H9 (cell line): ENCODE measurements at regions not wholly inside any gene's neighbourhood (a gene's known extent, or its start where the extent isn't known, plus 50 kb on each side); places are given as distances from the start of the nearest gene placed in this dataset.

Experiments used
- DNase-seq: peaks from one replicate; pipeline ENCODE4 v3.0.0-alpha.2; 2017
- H2AFZ ChIP-seq: one replicate; pipeline ENCODE4 v1.6.1; 2013; ENCODE audit warnings: mild to moderate bottlenecking, low read length, control low read depth, moderate library complexity
- H2AK5ac ChIP-seq: 2 replicates; pipeline ENCODE4 v1.6.1; 2013; ENCODE audit warnings: low read length, control low read depth, mixed read lengths; ENCODE audit not compliant: insufficient read length
- H2BK120ac ChIP-seq: one replicate; pipeline ENCODE4 v1.6.1; 2013; ENCODE audit warnings: low read depth, mild to moderate bottlenecking, low read length, control low read depth, inconsistent platforms; ENCODE audit not compliant: poor library complexity, severe bottlenecking
- H2BK12ac ChIP-seq: 2 replicates; pipeline ENCODE4 v1.6.1; 2013; ENCODE audit warnings: low read length, control low read depth, mixed read lengths, low read depth; ENCODE audit not compliant: insufficient read length
- H2BK15ac ChIP-seq: 2 replicates; pipeline ENCODE4 v1.6.1; 2013; ENCODE audit warnings: low read depth, low read length, control low read depth
- H2BK20ac ChIP-seq: one replicate; pipeline ENCODE4 v1.6.1; 2013; ENCODE audit warnings: low read depth, mild to moderate bottlenecking, low read length, control low read depth, inconsistent platforms; ENCODE audit not compliant: poor library complexity, severe bottlenecking
- H2BK5ac ChIP-seq: 2 replicates; pipeline ENCODE4 v1.6.1; 2013; ENCODE audit warnings: low read length, control low read depth, mixed read lengths; ENCODE audit not compliant: insufficient read length
- H3K14ac ChIP-seq: 2 replicates; pipeline ENCODE4 v1.6.1; 2013; ENCODE audit warnings: low read length, control low read depth; ENCODE audit not compliant: insufficient read depth
- H3K18ac ChIP-seq: 2 replicates; pipeline ENCODE4 v1.6.1; 2013; ENCODE audit warnings: low read depth, mild to moderate bottlenecking, mixed read lengths, low read length, control low read depth; ENCODE audit not compliant: insufficient read length
- H3K23ac ChIP-seq: 2 replicates; pipeline ENCODE4 v1.6.1; 2013; ENCODE audit warnings: low read length, control low read depth, mixed read lengths, low read depth; ENCODE audit not compliant: insufficient read length
- H3K23me2 ChIP-seq: 2 replicates; pipeline ENCODE4 v1.6.1; 2013; ENCODE audit warnings: low read depth, mild to moderate bottlenecking, mixed read lengths, low read length, control low read depth; ENCODE audit not compliant: insufficient read length, poor library complexity, severe bottlenecking
- H3K27ac ChIP-seq: 2 replicates; pipeline ENCODE4 v1.5.1; 2013; ENCODE audit warnings: low read length, control low read depth, mixed read lengths, low read depth; ENCODE audit not compliant: insufficient read length
- H3K27me3 ChIP-seq: 2 replicates; pipeline ENCODE4 v1.6.1; 2013; ENCODE audit warnings: low read length, control low read depth, inconsistent platforms; ENCODE audit not compliant: insufficient read depth
- H3K4ac ChIP-seq: 2 replicates; pipeline ENCODE4 v1.6.1; 2013; ENCODE audit warnings: low read depth, mild to moderate bottlenecking, control low read depth, inconsistent platforms, low read length, moderate library complexity
- H3K4me1 ChIP-seq: 2 replicates; pipeline ENCODE4 v1.6.1; 2013; ENCODE audit warnings: low read length, control low read depth, inconsistent platforms; ENCODE audit not compliant: insufficient read depth
- H3K4me2 ChIP-seq: 2 replicates; pipeline ENCODE4 v1.6.1; 2013; ENCODE audit warnings: low read length, control low read depth, mixed read lengths; ENCODE audit not compliant: insufficient read length, insufficient read depth
- H3K56ac ChIP-seq: 2 replicates; pipeline ENCODE4 v1.6.1; 2013; ENCODE audit warnings: low read depth, mild to moderate bottlenecking, mixed read lengths, low read length, control low read depth; ENCODE audit not compliant: insufficient read length
- H3K79me1 ChIP-seq: 2 replicates; pipeline ENCODE4 v1.6.1; 2013; ENCODE audit warnings: low read depth, mild to moderate bottlenecking, moderate library complexity, low read length, control low read depth, inconsistent platforms; ENCODE audit not compliant: insufficient read depth, poor library complexity, severe bottlenecking
- H3K79me2 ChIP-seq: 2 replicates; pipeline ENCODE4 v1.6.1; 2013; ENCODE audit warnings: low read length, control low read depth, inconsistent platforms; ENCODE audit not compliant: insufficient read depth
- H3K9ac ChIP-seq: 2 replicates; pipeline ENCODE4 v1.6.1; 2013; ENCODE audit warnings: low read length, control low read depth, mixed read lengths; ENCODE audit not compliant: insufficient read length; ENCODE audit errors: extremely low read depth
- H3K9me3 ChIP-seq: one replicate; pipeline ENCODE4 v1.6.1; 2013; ENCODE audit warnings: low read depth, low read length, inconsistent platforms; ENCODE audit not compliant: control insufficient read depth
- H3T11ph ChIP-seq: one replicate; pipeline ENCODE4 v1.6.1; 2013; ENCODE audit warnings: mild to moderate bottlenecking, low read length, control low read depth, inconsistent platforms
- H4K20me1 ChIP-seq: one replicate; pipeline ENCODE4 v1.6.1; 2013; ENCODE audit not compliant: control insufficient read depth, insufficient read length, insufficient read depth
- H4K5ac ChIP-seq: 2 replicates; pipeline ENCODE4 v1.6.1; 2013; ENCODE audit warnings: low read depth, mild to moderate bottlenecking, mixed read lengths, low read length, control low read depth; ENCODE audit not compliant: insufficient read length
- H4K8ac ChIP-seq: replicated peaks from 2 replicates; pipeline ENCODE4 v1.6.1; 2013; ENCODE audit warnings: low read length, control low read depth, mixed read lengths, low read depth; ENCODE audit not compliant: insufficient read length
- H4K91ac ChIP-seq: 2 replicates; pipeline ENCODE4 v1.6.1; 2013; ENCODE audit warnings: low read depth, mild to moderate bottlenecking, moderate library complexity, mixed read lengths, low read length, control low read depth; ENCODE audit not compliant: insufficient read length
- H3K27ac Mint-ChIP-seq, 3 experiments: 2 replicates in 2 of 3; 3 replicates in 1 of 3; pipeline ENCODE4 v1.8.0; 2020 to 2021; ENCODE audit warnings: mixed read lengths in 3 of 3, mild to moderate bottlenecking in 1 of 3, moderate library complexity in 1 of 3
- H3K27me3 Mint-ChIP-seq: 2 replicates; pipeline ENCODE4 v1.8.0; 2021; ENCODE audit warnings: low read depth, mild to moderate bottlenecking, moderate library complexity, mixed read lengths
- H3K36me3 Mint-ChIP-seq, 3 experiments: 2 replicates in 2 of 3; 3 replicates in 1 of 3; pipeline ENCODE4 v1.8.0; 2020 to 2021; ENCODE audit warnings: low read depth in 3 of 3, mixed read lengths in 3 of 3; ENCODE audit not compliant: insufficient read depth in 1 of 3
- H3K4me1 Mint-ChIP-seq, 2 experiments: 2 replicates each; pipeline ENCODE4 v1.8.0; 2020; ENCODE audit warnings: mixed read lengths in 2 of 2
- H3K4me3 Mint-ChIP-seq, 2 experiments: 2 replicates in 1 of 2; 3 replicates in 1 of 2; pipeline ENCODE4 v1.8.0; 2020 to 2021; ENCODE audit warnings: mild to moderate bottlenecking in 2 of 2, mixed read lengths in 2 of 2, moderate library complexity in 1 of 2
- H3K9me3 Mint-ChIP-seq, 2 experiments: 2 replicates in 1 of 2; 3 replicates in 1 of 2; pipeline ENCODE4 v1.8.0; 2020; ENCODE audit warnings: mild to moderate bottlenecking in 2 of 2, mixed read lengths in 2 of 2, moderate library complexity in 1 of 2
- WGBS: extraction: QIAGEN DNeasy Blood & Tissue Kit; methylation state at CpG from one replicate; pipeline ENCODE4 v1.1.7; 2013; ENCODE audit warnings: missing lambda C conversion rate, low lambda C conversion rate, mixed read lengths; ENCODE audit not compliant: insufficient read length; ENCODE audit errors: extremely low coverage; 5-methylcytosine and 5-hydroxymethylcytosine counted together
- TF ChIP-seq, protein P1 (sequence below): fragments of 200-600 bp; sonication (generic); conservative IDR thresholded peaks from 3 replicates; pipeline ENCODE4 v1.8.0; 2021; ENCODE audit warnings: antibody characterized with exemption, mild to moderate bottlenecking

DNA sequence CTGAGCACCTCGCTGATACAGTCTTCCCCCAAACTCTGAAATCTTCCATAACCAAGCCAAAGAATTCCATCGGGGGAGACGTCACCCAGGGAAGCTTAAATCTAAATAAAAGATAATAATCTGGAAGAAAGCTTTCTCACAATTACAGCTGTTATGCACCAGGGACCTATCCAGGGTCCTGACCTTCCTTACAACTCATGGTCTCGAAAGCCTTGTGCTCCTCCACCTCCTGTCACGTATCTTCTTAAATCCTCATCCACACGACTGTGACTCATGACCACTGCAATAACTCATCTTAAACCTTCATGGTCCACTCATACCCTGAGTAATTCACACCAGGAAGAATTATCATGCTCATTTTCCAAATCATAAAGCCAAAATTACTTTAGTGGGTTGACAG lies 166.8 kb upstream of the FRG1 start:
- H2AFZ ChIP-seq = no peak overlapping the region
- no peak overlapping the region for H3K4me3 Mint-ChIP-seq
- no peaks in the 10 kb centered on the region for H3K4me1 Mint-ChIP-seq
- no peak overlapping the region for H3K9ac ChIP-seq
- no peak overlapping the region for H3K4ac ChIP-seq
- peaks cover 4% of the 10 kb centered on the region; the same call in 1 of the 2 replicates for H3K27me3 Mint-ChIP-seq
- no peaks in the 10 kb centered on the region for H3K79me2 ChIP-seq
- no peaks in the 10 kb centered on the region for H3K27me3 ChIP-seq
- H4K5ac ChIP-seq = no peak overlapping the region
- H3T11ph ChIP-seq = no peak overlapping the region
- no peak for DNase-seq
- H2BK15ac ChIP-seq = no peak overlapping the region
- TF ChIP-seq, protein P1, sequence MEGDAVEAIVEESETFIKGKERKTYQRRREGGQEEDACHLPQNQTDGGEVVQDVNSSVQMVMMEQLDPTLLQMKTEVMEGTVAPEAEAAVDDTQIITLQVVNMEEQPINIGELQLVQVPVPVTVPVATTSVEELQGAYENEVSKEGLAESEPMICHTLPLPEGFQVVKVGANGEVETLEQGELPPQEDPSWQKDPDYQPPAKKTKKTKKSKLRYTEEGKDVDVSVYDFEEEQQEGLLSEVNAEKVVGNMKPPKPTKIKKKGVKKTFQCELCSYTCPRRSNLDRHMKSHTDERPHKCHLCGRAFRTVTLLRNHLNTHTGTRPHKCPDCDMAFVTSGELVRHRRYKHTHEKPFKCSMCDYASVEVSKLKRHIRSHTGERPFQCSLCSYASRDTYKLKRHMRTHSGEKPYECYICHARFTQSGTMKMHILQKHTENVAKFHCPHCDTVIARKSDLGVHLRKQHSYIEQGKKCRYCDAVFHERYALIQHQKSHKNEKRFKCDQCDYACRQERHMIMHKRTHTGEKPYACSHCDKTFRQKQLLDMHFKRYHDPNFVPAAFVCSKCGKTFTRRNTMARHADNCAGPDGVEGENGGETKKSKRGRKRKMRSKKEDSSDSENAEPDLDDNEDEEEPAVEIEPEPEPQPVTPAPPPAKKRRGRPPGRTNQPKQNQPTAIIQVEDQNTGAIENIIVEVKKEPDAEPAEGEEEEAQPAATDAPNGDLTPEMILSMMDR = no peak
- H3K9me3 ChIP-seq = peaks cover 4% of the 10 kb centered on the region
- no peak overlapping the region for H2BK5ac ChIP-seq
- peaks cover 0 to 2% (median 0%) of the 10 kb centered on the region in 3 experiments; a peak in 5 of 7 replicates for H3K36me3 Mint-ChIP-seq
- H3K4me2 ChIP-seq = no peak overlapping the region
- H3K18ac ChIP-seq = no peak overlapping the region
- no peaks in the 10 kb centered on the region for H4K20me1 ChIP-seq
- H2BK12ac ChIP-seq = no peak overlapping the region
- no peak overlapping the region for H2BK20ac ChIP-seq
- H3K27ac Mint-ChIP-seq = no peak overlapping the region
- H3K23ac ChIP-seq = no peak overlapping the region
- no peaks in the 10 kb centered on the region for H3K79me1 ChIP-seq
- no peak overlapping the region for H3K56ac ChIP-seq
- H3K23me2 ChIP-seq = no peaks in the 10 kb centered on the region
- no peak overlapping the region for H2AK5ac ChIP-seq
- H3K27ac ChIP-seq = no peak overlapping the region
- no peak overlapping the region for H4K8ac ChIP-seq
- no peak overlapping the region for H2BK120ac ChIP-seq
- peaks cover 62 to 85% of the 10 kb centered on the region in 2 experiments for H3K9me3 Mint-ChIP-seq
- H4K91ac ChIP-seq = no peak overlapping the region
- H3K14ac ChIP-seq = no peak overlapping the region
- no peaks in the 10 kb centered on the region for H3K4me1 ChIP-seq
- WGBS = no CpG with 5 or more reads among the region's 6 CpGs
